HG03175 (cell line): ENCODE measurements at regions not wholly inside any gene's neighbourhood (a gene's known extent, or its start where the extent isn't known, plus 50 kb on each side); places are given as distances from the start of the nearest gene placed in this dataset.
"Not testable (repeated sequence)": the region's sequence is repeated elsewhere in the genome, so short reads cannot be mapped to it uniquely, and the experiment has no call there.

ENCODE experiments used
- ATAC-seq: cut with Tn5 transposase; IDR thresholded peaks from one replicate; pipeline ENCODE4 v1.9.1; 2021; ENCODE audit warnings: mild to moderate bottlenecking, moderate library complexity; ENCODE audit not compliant: unreplicated experiment

GRCh38 chr2:72078773-72079172 is 68.9 kb downstream of the CYP26B1 start:
- ATAC-seq, result no peak

GRCh38 chr2:72077702-72078169 is 69.9 kb downstream of the CYP26B1 start:
- ATAC-seq, result no peak

- ATAC-seq, result not testable (repeated sequence)
Observed at GRCh38 chr2:72073373-72073772, 74.3 kb downstream of the CYP26B1 start.

GRCh38 chr2:72064197-72064596 is 83.5 kb downstream of the CYP26B1 start:
- ATAC-seq, result not testable (repeated sequence)

GRCh38 chr2:72062336-72062735 is 85.3 kb downstream of the CYP26B1 start:
- no peak for ATAC-seq

GRCh38 chr2:72057308-72057707 is 90.4 kb downstream of the CYP26B1 start:
- ATAC-seq, result no peak

GRCh38 chr2:72051971-72052505 is 95.6 kb downstream of the CYP26B1 start:
- ATAC-seq, result no peak

GRCh38 chr2:72051204-72051603 is 96.5 kb downstream of the CYP26B1 start:
- no peak for ATAC-seq

GRCh38 chr2:72050734-72051133 is 96.9 kb downstream of the CYP26B1 start:
- no peak for ATAC-seq

- ATAC-seq, result no peak
Observed at GRCh38 chr2:72048881-72049477, 98.7 kb downstream of the CYP26B1 start.

- no peak for ATAC-seq
Observed at GRCh38 chr2:72043985-72044384, 103.7 kb downstream of the CYP26B1 start.

- no peak for ATAC-seq
Observed at GRCh38 chr2:72041638-72042111, 106.0 kb downstream of the CYP26B1 start.

- no peak for ATAC-seq
Observed at GRCh38 chr2:72040629-72041571, 106.8 kb downstream of the CYP26B1 start.

GRCh38 chr2:72038524-72038923 is 109.1 kb downstream of the CYP26B1 start:
- no peak for ATAC-seq

- no peak for ATAC-seq
Observed at GRCh38 chr2:72037261-72037666, 110.4 kb downstream of the CYP26B1 start.

GRCh38 chr2:72036595-72036994 is 111.1 kb downstream of the CYP26B1 start:
- ATAC-seq, result no peak

GRCh38 chr2:72036173-72036545 is 111.5 kb downstream of the CYP26B1 start:
- ATAC-seq, result no peak

GRCh38 chr2:72035518-72036172 is 112.0 kb downstream of the CYP26B1 start:
- no peak for ATAC-seq

GRCh38 chr2:72034353-72035095 is 113.1 kb downstream of the CYP26B1 start:
- no peak for ATAC-seq

GRCh38 chr2:72033636-72034035 is 114.0 kb downstream of the CYP26B1 start:
- no peak for ATAC-seq
